ENCODE measurements at regions not wholly inside any gene's neighbourhood (a gene's known extent, or its start where the extent isn't known, plus 50 kb on each side); places are given as distances from the start of the nearest gene placed in this dataset.

DNA sequence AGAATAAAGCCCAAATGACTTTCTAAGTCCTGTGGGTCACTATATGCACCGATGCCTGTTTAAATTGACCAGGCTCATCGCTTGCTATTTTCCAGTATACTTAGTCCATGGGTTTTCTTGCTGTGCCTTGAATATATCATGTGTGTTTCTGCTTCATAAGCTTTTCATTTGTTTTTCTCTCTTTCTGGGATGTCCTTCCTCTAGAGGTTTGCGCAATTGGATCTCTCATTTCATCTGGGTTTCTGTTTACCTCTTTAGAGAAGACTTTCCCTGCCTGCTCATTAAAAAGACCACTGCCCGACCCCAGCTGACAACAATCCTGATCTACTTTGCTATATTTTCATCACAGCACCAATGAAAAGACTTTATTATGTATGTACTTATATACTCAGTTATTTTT is 150.9 kb upstream of the CYRIA start (continued):
- TF ChIP-seq ZNF747 (tag by site-specific recombination; IDR thresholded peaks at IDR 0.05): no peak
- no peak for TF ChIP-seq ZNF558 (tag by site-specific recombination; IDR thresholded peaks at IDR 0.05)
- no peak for TF ChIP-seq PRDM4 (tag by site-specific recombination; IDR thresholded peaks at IDR 0.05)
- TF ChIP-seq, protein P1, sequence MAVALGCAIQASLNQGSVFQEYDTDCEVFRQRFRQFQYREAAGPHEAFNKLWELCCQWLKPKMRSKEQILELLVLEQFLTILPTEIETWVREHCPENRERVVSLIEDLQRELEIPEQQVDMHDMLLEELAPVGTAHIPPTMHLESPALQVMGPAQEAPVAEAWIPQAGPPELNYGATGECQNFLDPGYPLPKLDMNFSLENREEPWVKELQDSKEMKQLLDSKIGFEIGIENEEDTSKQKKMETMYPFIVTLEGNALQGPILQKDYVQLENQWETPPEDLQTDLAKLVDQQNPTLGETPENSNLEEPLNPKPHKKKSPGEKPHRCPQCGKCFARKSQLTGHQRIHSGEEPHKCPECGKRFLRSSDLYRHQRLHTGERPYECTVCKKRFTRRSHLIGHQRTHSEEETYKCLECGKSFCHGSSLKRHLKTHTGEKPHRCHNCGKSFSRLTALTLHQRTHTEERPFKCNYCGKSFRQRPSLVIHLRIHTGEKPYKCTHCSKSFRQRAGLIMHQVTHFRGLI (tag by site-specific recombination; IDR thresholded peaks at IDR 0.05): no peak

DNA sequence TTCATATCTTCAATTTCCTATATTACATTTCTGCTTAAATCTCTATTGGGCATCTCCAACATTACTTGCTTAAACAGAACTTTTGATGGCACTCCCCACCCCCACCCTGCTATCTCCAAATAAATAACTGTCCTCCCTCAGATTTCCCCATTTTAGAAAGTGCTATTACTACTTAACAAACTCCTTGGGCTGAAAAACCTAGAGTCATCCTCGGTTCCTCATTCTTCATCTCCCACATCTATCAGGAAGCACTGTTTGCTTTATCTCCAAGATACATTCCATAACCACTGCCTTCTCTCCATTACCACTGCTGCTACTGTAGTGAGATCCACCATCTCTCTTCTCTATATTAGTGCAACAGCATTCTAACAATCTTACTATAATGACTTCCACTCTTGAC is 150.4 kb upstream of the CYRIA start:
- Histone ChIP-seq H3K9me3 (ENCODE audit: control insufficient read depth, insufficient read depth, low read depth, low read length) (no peaks in the 10 kb centered on the region), H3K27ac (ENCODE audit: extremely low read depth, low read depth, low read length) (no peak overlapping the region), H3K4me1 (ENCODE audit: control insufficient read depth, insufficient read depth, low read length) (no peaks in the 10 kb centered on the region), H3K4me3 (ENCODE audit: low read depth, low read length) (no peak overlapping the region), H3K36me3 (ENCODE audit: control insufficient read depth in 2 of 2, insufficient read depth in 1 of 2, low read length in 2 of 2) (no peaks in the 10 kb centered on the region)
- POLR2A ChIA-PET: no interaction called here
- CTCF ChIA-PET: no interaction called here
- TF ChIP-seq PRDM1 (tag by site-specific recombination; IDR thresholded peaks at IDR 0.05): no peak
- no peak for TF ChIP-seq KLF10 (tag by site-specific recombination; IDR thresholded peaks at IDR 0.05)
- TF ChIP-seq ZNF398 (tag by site-specific recombination; IDR thresholded peaks at IDR 0.05): no peak
- TF ChIP-seq ZNF433 (tag by site-specific recombination; IDR thresholded peaks at IDR 0.05; ENCODE audit: low read depth): no peak
- TF ChIP-seq ZNF791 (tag by site-specific recombination; IDR thresholded peaks at IDR 0.05): no peak
- no peak for TF ChIP-seq ZNF132 (tag by site-specific recombination; IDR thresholded peaks at IDR 0.05; ENCODE audit: borderline replicate concordance)
- TF ChIP-seq ZNF302 (tag by site-specific recombination; IDR thresholded peaks at IDR 0.05; ENCODE audit: low read depth): no peak
- no peak for TF ChIP-seq SCRT1 (tag by site-specific recombination; IDR thresholded peaks at IDR 0.05; ENCODE audit: borderline replicate concordance)
- TF ChIP-seq SALL2 (tag by site-specific recombination; IDR thresholded peaks at IDR 0.05; ENCODE audit: borderline replicate concordance): no peak
- TF ChIP-seq ZNF596 (tag by site-specific recombination; IDR thresholded peaks at IDR 0.05): no peak
- TF ChIP-seq ATF2 (tag by site-specific recombination; IDR thresholded peaks at IDR 0.05; ENCODE audit: low read depth): no peak
- TF ChIP-seq ZNF677 (tag by site-specific recombination; IDR thresholded peaks at IDR 0.05): no peak
- TF ChIP-seq ZNF623 (tag by site-specific recombination; IDR thresholded peaks at IDR 0.05): no peak
- no peak for TF ChIP-seq ZFP69B (tag by site-specific recombination; IDR thresholded peaks at IDR 0.05)
- no peak for TF ChIP-seq KLF16 (tag by site-specific recombination; IDR thresholded peaks at IDR 0.05)
- no peak for TF ChIP-seq ZNF112 (tag by site-specific recombination; IDR thresholded peaks at IDR 0.05)
- no peak for TF ChIP-seq ZNF426 (tag by site-specific recombination; IDR thresholded peaks at IDR 0.05)
